Upper lobe of left lung (tissue), 4 donors: ENCODE measurements at regions not wholly inside any gene's neighbourhood (a gene's known extent, or its start where the extent isn't known, plus 50 kb on each side); places are given as distances from the start of the nearest gene placed in this dataset.

Experiments used
- POLR2AphosphoS5 ChIP-seq, 2 donors: sonication (generic); formaldehyde crosslinking; IDR thresholded peaks; one replicate each; pipeline ENCODE4 v1.5.1; 2017; ENCODE audit warnings: antibody characterized with exemption in 2 of 2
- TF ChIP-seq, protein P1 (sequence below), 6 experiments: fragments of 450-650 bp in 4 of 6; fragments of 200-600 bp in 2 of 6; sonication (generic) in 2 of 6; IDR thresholded peaks; one replicate each; pipeline ENCODE4 v1.5.1; 2016 to 2019; ENCODE audit warnings: antibody characterized with exemption in 6 of 6

DNA sequence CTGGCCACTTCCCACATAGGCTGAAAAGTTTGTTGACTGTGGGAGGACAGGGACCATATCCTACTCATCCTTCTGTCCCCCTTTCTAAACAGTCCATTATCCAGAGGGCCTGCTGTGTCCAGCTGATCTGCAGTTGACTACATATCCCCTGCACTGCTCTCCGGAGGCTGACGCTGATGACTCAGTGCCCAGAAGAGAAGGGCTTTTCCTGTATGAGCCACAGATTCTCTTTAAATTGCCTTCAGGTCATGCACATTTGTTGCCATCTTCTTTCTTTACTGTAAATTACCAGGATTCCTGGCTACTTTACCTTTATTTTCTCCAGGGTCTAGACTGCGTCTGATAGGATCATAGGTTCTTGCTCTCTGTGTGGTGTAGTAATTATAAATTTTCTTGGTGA lies 125.2 kb downstream of the LACC1 start:
- TF ChIP-seq, protein P1, sequence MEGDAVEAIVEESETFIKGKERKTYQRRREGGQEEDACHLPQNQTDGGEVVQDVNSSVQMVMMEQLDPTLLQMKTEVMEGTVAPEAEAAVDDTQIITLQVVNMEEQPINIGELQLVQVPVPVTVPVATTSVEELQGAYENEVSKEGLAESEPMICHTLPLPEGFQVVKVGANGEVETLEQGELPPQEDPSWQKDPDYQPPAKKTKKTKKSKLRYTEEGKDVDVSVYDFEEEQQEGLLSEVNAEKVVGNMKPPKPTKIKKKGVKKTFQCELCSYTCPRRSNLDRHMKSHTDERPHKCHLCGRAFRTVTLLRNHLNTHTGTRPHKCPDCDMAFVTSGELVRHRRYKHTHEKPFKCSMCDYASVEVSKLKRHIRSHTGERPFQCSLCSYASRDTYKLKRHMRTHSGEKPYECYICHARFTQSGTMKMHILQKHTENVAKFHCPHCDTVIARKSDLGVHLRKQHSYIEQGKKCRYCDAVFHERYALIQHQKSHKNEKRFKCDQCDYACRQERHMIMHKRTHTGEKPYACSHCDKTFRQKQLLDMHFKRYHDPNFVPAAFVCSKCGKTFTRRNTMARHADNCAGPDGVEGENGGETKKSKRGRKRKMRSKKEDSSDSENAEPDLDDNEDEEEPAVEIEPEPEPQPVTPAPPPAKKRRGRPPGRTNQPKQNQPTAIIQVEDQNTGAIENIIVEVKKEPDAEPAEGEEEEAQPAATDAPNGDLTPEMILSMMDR (IDR thresholded peaks at IDR 0.05) = no peak
- TF ChIP-seq POLR2AphosphoS5 (IDR thresholded peaks at IDR 0.05) = no peak
